HepG2 (cell line): ENCODE measurements at regions not wholly inside any gene's neighbourhood (a gene's known extent, or its start where the extent isn't known, plus 50 kb on each side); places are given as distances from the start of the nearest gene placed in this dataset.

Experiments
- EP300 ChIP-seq, 3 experiments: sonication (generic) in 1 of 3; formaldehyde crosslinking in 1 of 3; IDR thresholded peaks; 2 replicates each; pipeline versions ENCODE4 v1.5.1 to v1.6.1; 2011 to 2020; ENCODE audit warnings: low read depth in 2 of 3, low read length in 2 of 3, borderline replicate concordance in 1 of 3, improper control_type of control experiment in 1 of 3, mild to moderate bottlenecking in 1 of 3, missing genetic modification reagents in 1 of 3, moderate library complexity in 1 of 3
- NRL ChIP-seq: sonication (generic); formaldehyde crosslinking; IDR thresholded peaks from 2 replicates; pipeline ENCODE4 v1.5.0; 2020; ENCODE audit warnings: missing genetic modification reagents, mild to moderate bottlenecking, moderate library complexity, borderline replicate concordance
- POLR2AphosphoS2 ChIP-seq: IDR thresholded peaks from 2 replicates; pipeline ENCODE4 v1.6.1; 2011; ENCODE audit warnings: low read depth, low read length, improper control_type of control experiment
- POLR2AphosphoS5 ChIP-seq: IDR thresholded peaks from 2 replicates; pipeline ENCODE4 v1.6.1; 2012; ENCODE audit warnings: low read depth, low read length
- SETDB1 ChIP-seq: sonication (generic); formaldehyde crosslinking; IDR thresholded peaks from 2 replicates; pipeline ENCODE4 v1.5.1; 2020; ENCODE audit warnings: missing genetic modification reagents, mild to moderate bottlenecking, borderline replicate concordance
- SMARCC2 ChIP-seq: fragments of 450-650 bp; IDR thresholded peaks from 2 replicates; pipeline ENCODE4 v1.6.1; 2017; ENCODE audit warnings: antibody characterized with exemption, mild to moderate bottlenecking
- SMC3 ChIP-seq: IDR thresholded peaks from 2 replicates; pipeline ENCODE4 v1.6.1; 2011; ENCODE audit warnings: low read length, improper control_type of control experiment
- TP53 ChIP-seq: sonication (generic); formaldehyde crosslinking; conservative IDR thresholded peaks from 2 replicates; pipeline ENCODE4 v1.4.0; 2020; ENCODE audit warnings: missing genetic modification reagents
- ZFP82 ChIP-seq: sonication (generic); formaldehyde crosslinking; IDR thresholded peaks from 2 replicates; pipeline ENCODE4 v1.5.1; 2020; ENCODE audit warnings: mild to moderate bottlenecking, missing genetic modification reagents, borderline replicate concordance
- ZNF205 ChIP-seq: IDR thresholded peaks from 2 replicates; pipeline ENCODE4 v1.6.1; 2018; ENCODE audit warnings: missing biosample characterization, missing genetic modification reagents
- TF ChIP-seq, protein P1 (sequence below): sonication (generic); formaldehyde crosslinking; IDR thresholded peaks from 2 replicates; pipeline ENCODE4 v1.5.0; 2020; ENCODE audit warnings: mild to moderate bottlenecking, missing genetic modification reagents
- TF ChIP-seq, protein P2 (sequence below): sonication (generic); formaldehyde crosslinking; IDR thresholded peaks from 2 replicates; pipeline ENCODE4 v1.9.0; 2021; ENCODE audit warnings: missing genetic modification reagents, mild to moderate bottlenecking, borderline replicate concordance
- TF ChIP-seq, protein P3 (sequence below): IDR thresholded peaks from 2 replicates; pipeline ENCODE4 v1.6.1; 2016; ENCODE audit warnings: low read depth

DNA sequence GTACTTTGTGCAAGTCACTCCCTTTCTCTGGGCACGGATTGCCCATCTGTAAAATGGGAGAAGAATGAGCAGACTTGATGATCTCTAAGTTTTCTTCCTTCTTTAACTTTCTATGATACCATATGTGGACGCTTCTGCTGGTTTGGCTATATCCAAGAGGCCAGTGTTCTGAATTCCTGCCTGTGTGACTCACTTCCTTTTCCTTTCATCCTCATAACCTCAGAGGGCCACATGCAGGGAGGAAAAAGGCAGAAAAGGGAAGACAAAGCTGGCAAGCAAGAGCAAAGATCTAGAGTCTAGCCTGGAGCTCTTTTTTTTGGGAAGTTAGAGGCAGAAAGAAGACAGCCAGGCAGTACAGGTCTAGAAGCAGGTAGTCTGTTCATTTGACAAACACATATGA is 151.2 kb downstream of the OMA1 start:
- TF ChIP-seq POLR2AphosphoS2 (no peak), EP300 (IDR thresholded peaks at IDR 0.05; ENCODE audit: low read depth in 2 of 2, low read length in 2 of 2) (no peak), EP300 (CRISPR knock-in tag; IDR thresholded peaks at IDR 0.05; ENCODE audit: borderline replicate concordance) (no peak), SETDB1 (CRISPR knock-in tag) (no peak), ZFP82 (CRISPR knock-in tag) (no peak), ZNF205 (CRISPR knock-in tag) (no peak), NRL (no peak), POLR2AphosphoS5 (no peak), SMC3 (no peak), TP53 (CRISPR knock-in tag) (no peak), SMARCC2 (no peak)
- TF ChIP-seq, protein P1, sequence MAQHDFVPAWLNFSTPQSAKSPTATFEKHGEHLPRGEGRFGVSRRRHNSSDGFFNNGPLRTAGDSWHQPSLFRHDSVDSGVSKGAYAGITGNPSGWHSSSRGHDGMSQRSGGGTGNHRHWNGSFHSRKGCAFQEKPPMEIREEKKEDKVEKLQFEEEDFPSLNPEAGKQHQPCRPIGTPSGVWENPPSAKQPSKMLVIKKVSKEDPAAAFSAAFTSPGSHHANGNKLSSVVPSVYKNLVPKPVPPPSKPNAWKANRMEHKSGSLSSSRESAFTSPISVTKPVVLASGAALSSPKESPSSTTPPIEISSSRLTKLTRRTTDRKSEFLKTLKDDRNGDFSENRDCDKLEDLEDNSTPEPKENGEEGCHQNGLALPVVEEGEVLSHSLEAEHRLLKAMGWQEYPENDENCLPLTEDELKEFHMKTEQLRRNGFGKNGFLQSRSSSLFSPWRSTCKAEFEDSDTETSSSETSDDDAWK (CRISPR knock-in tag) = no peak
- TF ChIP-seq, protein P2, sequence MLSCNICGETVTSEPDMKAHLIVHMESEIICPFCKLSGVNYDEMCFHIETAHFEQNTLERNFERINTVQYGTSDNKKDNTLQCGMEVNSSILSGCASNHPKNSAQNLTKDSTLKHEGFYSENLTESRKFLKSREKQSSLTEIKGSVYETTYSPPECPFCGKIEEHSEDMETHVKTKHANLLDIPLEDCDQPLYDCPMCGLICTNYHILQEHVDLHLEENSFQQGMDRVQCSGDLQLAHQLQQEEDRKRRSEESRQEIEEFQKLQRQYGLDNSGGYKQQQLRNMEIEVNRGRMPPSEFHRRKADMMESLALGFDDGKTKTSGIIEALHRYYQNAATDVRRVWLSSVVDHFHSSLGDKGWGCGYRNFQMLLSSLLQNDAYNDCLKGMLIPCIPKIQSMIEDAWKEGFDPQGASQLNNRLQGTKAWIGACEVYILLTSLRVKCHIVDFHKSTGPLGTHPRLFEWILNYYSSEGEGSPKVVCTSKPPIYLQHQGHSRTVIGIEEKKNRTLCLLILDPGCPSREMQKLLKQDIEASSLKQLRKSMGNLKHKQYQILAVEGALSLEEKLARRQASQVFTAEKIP (CRISPR knock-in tag) = no peak
- TF ChIP-seq, protein P3, sequence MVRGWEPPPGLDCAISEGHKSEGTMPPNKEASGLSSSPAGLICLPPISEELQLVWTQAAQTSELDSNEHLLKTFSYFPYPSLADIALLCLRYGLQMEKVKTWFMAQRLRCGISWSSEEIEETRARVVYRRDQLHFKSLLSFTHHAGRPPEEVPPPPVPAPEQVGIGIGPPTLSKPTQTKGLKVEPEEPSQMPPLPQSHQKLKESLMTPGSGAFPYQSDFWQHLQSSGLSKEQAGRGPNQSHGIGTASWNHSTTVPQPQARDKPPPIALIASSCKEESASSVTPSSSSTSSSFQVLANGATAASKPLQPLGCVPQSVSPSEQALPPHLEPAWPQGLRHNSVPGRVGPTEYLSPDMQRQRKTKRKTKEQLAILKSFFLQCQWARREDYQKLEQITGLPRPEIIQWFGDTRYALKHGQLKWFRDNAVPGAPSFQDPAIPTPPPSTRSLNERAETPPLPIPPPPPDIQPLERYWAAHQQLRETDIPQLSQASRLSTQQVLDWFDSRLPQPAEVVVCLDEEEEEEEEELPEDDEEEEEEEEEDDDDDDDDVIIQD (CRISPR knock-in tag) = no peak
